Endothelial cell of umbilical vein (primary cell): ENCODE measurements at regions not wholly inside any gene's neighbourhood (a gene's known extent, or its start where the extent isn't known, plus 50 kb on each side); places are given as distances from the start of the nearest gene placed in this dataset.

Experiments
- BruUV-seq: library from RNA; stranded (reverse); fragments of 400-500 nt; replicated peaks from 2 replicates; lab custom pipeline; 2021; lab: Mats Ljungman, UMichigan
- CTCF ChIA-PET: fragments of 300-600, 350-600 bp; sonication (Branson Sonifier 250); formaldehyde crosslinking; loops from one replicate; lab custom pipeline; 2021; ENCODE audit warnings: antibody characterized with exemption, inconsistent platforms; lab: Charles Lee
- POLR2A ChIA-PET: fragments of 300-600, 350-600 bp; sonication (Branson Sonifier 250); formaldehyde crosslinking; loops from one replicate; lab custom pipeline; 2021; ENCODE audit warnings: antibody characterized with exemption, inconsistent platforms; lab: Charles Lee
- DNase-seq: peaks from one replicate; pipeline ENCODE4 v3.0.0-alpha.2; 2011; ENCODE audit warnings: low read depth, low spot score
- FAIRE-seq: peaks from 2 replicates; lab custom pipeline; 2011; peaks lifted over from hg19 to GRCh38; lab: Jason Lieb, UNC
- H2AFZ ChIP-seq: 2 replicates; pipeline ENCODE4 v1.6.0; 2012; ENCODE audit warnings: low read depth, low read length, control low read depth, inconsistent platforms
- H3K27ac ChIP-seq: 2 replicates; pipeline ENCODE4 v1.5.1; 2011; ENCODE audit warnings: low read depth, mild to moderate bottlenecking, control low read depth, low read length, moderate library complexity; ENCODE audit not compliant: insufficient read depth
- H3K27me3 ChIP-seq, 2 experiments: 2 replicates each; pipeline versions ENCODE4 v1.6.0 to v1.6.1; 2011; ENCODE audit warnings: low read length in 2 of 2, mixed read lengths in 1 of 2; ENCODE audit not compliant: control insufficient read depth in 2 of 2, insufficient read depth in 2 of 2
- H3K36me3 ChIP-seq, 2 experiments: 2 replicates in 1 of 2; 3 replicates in 1 of 2; pipeline ENCODE4 v1.5.1; 2011; ENCODE audit warnings: low read length in 2 of 2, mild to moderate bottlenecking in 1 of 2, moderate library complexity in 1 of 2; ENCODE audit not compliant: control insufficient read depth in 2 of 2, insufficient read depth in 2 of 2; ENCODE audit errors: extremely low read depth in 1 of 2
- H3K4me1 ChIP-seq: 3 replicates; pipeline ENCODE4 v1.5.1; 2011; ENCODE audit warnings: mild to moderate bottlenecking, low read length; ENCODE audit not compliant: control insufficient read depth, insufficient read depth; ENCODE audit errors: extremely low read depth
- H3K4me2 ChIP-seq: 2 replicates; pipeline ENCODE4 v1.6.1; 2011; ENCODE audit warnings: low read length, control low read depth, mixed read lengths; ENCODE audit not compliant: insufficient read depth
- H3K4me3 ChIP-seq, 3 experiments: fragments of 200-600 bp in 1 of 3; sonication (generic), shearing (Covaris generic) in 1 of 3; replicated peaks in 1 of 3; 2 replicates each; pipeline ENCODE4 v1.5.1; 2011 to 2016; ENCODE audit warnings: control low read depth in 3 of 3, low read length in 3 of 3, mild to moderate bottlenecking in 2 of 3, inconsistent platforms in 1 of 3, low read depth in 1 of 3, moderate library complexity in 1 of 3; ENCODE audit not compliant: insufficient read depth in 1 of 3
- H3K79me2 ChIP-seq: 2 replicates; pipeline ENCODE4 v1.6.0; 2012; ENCODE audit warnings: low read length, inconsistent platforms; ENCODE audit not compliant: control insufficient read depth, insufficient read depth
- H3K9ac ChIP-seq: replicated peaks from 2 replicates; pipeline ENCODE3; 2011; ENCODE audit warnings: low read length, control low read depth; ENCODE audit not compliant: insufficient read depth; ENCODE audit errors: extremely low read depth
- H3K9me1 ChIP-seq: replicated peaks from 3 replicates; pipeline ENCODE4 v1.6.0; 2011; ENCODE audit warnings: mild to moderate bottlenecking, low read length; ENCODE audit not compliant: control insufficient read depth, insufficient read depth; ENCODE audit errors: extremely low read depth
- H3K9me3 ChIP-seq: replicated peaks from 2 replicates; pipeline ENCODE4 v1.5.1; 2012; ENCODE audit warnings: low read length, inconsistent platforms; ENCODE audit not compliant: control insufficient read depth, insufficient read depth
- H4K20me1 ChIP-seq: replicated peaks from 2 replicates; pipeline ENCODE3; 2011; ENCODE audit warnings: mild to moderate bottlenecking, low read length; ENCODE audit not compliant: control insufficient read depth, insufficient read depth; ENCODE audit errors: extremely low read depth
- EZH2 ChIP-seq: IDR thresholded peaks from 2 replicates; pipeline ENCODE4 v1.6.1; 2012; ENCODE audit warnings: borderline replicate concordance, low read depth, mild to moderate bottlenecking, moderate library complexity, low read length, inconsistent platforms; ENCODE audit not compliant: severe bottlenecking
- FOS ChIP-seq: IDR thresholded peaks from 2 replicates; pipeline ENCODE4 v1.6.1; 2011; ENCODE audit warnings: mild to moderate bottlenecking, low read length, moderate library complexity, borderline replicate concordance; ENCODE audit not compliant: insufficient read depth
- GATA2 ChIP-seq: IDR thresholded peaks from 2 replicates; pipeline ENCODE4 v1.7.0; 2011; ENCODE audit warnings: low read depth, mild to moderate bottlenecking, moderate library complexity, mixed read lengths, low read length; ENCODE audit not compliant: insufficient read length, insufficient read depth
- JUN ChIP-seq: IDR thresholded peaks from 2 replicates; pipeline ENCODE4 v1.6.1; 2011; ENCODE audit warnings: borderline replicate concordance, low read depth; ENCODE audit not compliant: insufficient read length, insufficient read depth
- MYC ChIP-seq: IDR thresholded peaks from one replicate; pipeline ENCODE4 v1.6.1; 2011; ENCODE audit warnings: mild to moderate bottlenecking, low read depth, low read length
- POLR2A ChIP-seq: IDR thresholded peaks from 2 replicates; pipeline ENCODE4 v1.6.1; 2012; ENCODE audit warnings: low read depth, mild to moderate bottlenecking, control low read depth, low read length
- POLR2AphosphoS5 ChIP-seq: IDR thresholded peaks from 2 replicates; pipeline ENCODE4 v1.6.1; 2012; ENCODE audit warnings: low read depth, mild to moderate bottlenecking, control low read depth, low read length, moderate library complexity; ENCODE audit not compliant: insufficient read depth
- dilution Hi-C: fragments of 300-500 bp; cut with MboI; formaldehyde crosslinking; loops from one replicate; pipeline ENCODE4 v1.15.0; 2019; ENCODE audit warnings: low sequenced_read_pairs; ENCODE audit not compliant: extremely low pct_ligation_motif_present
- intact Hi-C: fragments of 100-400 bp; cut with micrococcal nuclease; formaldehyde crosslinking; loops from one replicate; pipeline ENCODE4 v1.10.0; 2022
- TF ChIP-seq, protein P1 (sequence below): IDR thresholded peaks from 2 replicates; pipeline ENCODE4 v1.6.1; 2011; ENCODE audit not compliant: insufficient read depth, insufficient read length
- TF ChIP-seq, protein P2 (sequence below), 2 donors: IDR thresholded peaks; 1 replicate in 1 of 2; 2 replicates in 1 of 2; pipeline ENCODE4 v1.5.1; 2011; ENCODE audit warnings: low read length in 2 of 2, mild to moderate bottlenecking in 2 of 2, moderate library complexity in 2 of 2, control low read depth in 1 of 2, inconsistent platforms in 1 of 2, low read depth in 1 of 2; ENCODE audit not compliant: insufficient read depth in 1 of 2; ENCODE audit errors: extremely low read depth in 1 of 2

DNA sequence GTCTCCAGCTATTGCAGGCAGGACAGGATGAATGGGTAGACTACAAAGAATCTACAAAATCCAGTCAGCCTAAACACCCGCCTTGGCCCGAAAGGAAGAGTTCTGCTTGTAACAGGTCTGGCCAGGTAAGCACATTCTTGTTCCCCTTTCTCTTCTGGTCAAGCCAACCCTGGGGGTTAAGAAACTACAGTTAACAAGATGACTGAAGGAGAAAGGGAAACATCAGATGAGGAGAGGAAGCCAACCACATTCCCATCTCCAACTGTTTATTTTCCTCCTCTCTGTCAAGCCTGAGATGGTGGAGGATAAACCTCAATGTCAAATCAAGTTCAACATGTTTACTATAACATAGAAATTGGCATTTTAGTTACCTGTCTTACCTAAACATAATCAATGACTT lies 198.9 kb downstream of the IPMK start:
- Histone ChIP-seq H2AFZ (no peak overlapping the region), H3K4me2 (no peak overlapping the region), H3K9me3 (no peaks in the 10 kb centered on the region), H3K9ac (no peak overlapping the region), H3K27me3 (no peaks in the 10 kb centered on the region), H3K36me3 (no peaks in the 10 kb centered on the region), H3K27ac (no peak overlapping the region), H3K4me3 (no peak overlapping the region), H3K9me1 (no peaks in the 10 kb centered on the region), H3K4me1 (no peaks in the 10 kb centered on the region), H3K79me2 (no peaks in the 10 kb centered on the region), H4K20me1 (no peaks in the 10 kb centered on the region)
- TF ChIP-seq GATA2 (no peak), MYC (no peak), FOS (no peak), POLR2AphosphoS5 (no peak), JUN (no peak), EZH2 (no peak), POLR2A (no peak)
- TF ChIP-seq, protein P1, sequence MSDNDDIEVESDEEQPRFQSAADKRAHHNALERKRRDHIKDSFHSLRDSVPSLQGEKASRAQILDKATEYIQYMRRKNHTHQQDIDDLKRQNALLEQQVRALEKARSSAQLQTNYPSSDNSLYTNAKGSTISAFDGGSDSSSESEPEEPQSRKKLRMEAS: no peak
- TF ChIP-seq, protein P2, sequence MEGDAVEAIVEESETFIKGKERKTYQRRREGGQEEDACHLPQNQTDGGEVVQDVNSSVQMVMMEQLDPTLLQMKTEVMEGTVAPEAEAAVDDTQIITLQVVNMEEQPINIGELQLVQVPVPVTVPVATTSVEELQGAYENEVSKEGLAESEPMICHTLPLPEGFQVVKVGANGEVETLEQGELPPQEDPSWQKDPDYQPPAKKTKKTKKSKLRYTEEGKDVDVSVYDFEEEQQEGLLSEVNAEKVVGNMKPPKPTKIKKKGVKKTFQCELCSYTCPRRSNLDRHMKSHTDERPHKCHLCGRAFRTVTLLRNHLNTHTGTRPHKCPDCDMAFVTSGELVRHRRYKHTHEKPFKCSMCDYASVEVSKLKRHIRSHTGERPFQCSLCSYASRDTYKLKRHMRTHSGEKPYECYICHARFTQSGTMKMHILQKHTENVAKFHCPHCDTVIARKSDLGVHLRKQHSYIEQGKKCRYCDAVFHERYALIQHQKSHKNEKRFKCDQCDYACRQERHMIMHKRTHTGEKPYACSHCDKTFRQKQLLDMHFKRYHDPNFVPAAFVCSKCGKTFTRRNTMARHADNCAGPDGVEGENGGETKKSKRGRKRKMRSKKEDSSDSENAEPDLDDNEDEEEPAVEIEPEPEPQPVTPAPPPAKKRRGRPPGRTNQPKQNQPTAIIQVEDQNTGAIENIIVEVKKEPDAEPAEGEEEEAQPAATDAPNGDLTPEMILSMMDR (IDR thresholded peaks at IDR 0.05; ENCODE audit: extremely low read depth in 1 of 2, insufficient read depth in 1 of 2, low read depth in 1 of 2, low read length in 2 of 2): no peak
- no peak for FAIRE-seq
- DNase-seq: no peak
- ChIA-PET CTCF (no interaction called here), POLR2A (no interaction called here)
- BruUV-seq: no TSS peak
- intact Hi-C loops: no loop called here
- dilution Hi-C loops: loop anchor here (25.0 kb wide), 1 partner anchor 732 kb away; no protein-coding TSS in a partner anchor
